GM12878 (cell line): ENCODE measurements at regions not wholly inside any gene's neighbourhood (a gene's known extent, or its start where the extent isn't known, plus 50 kb on each side); places are given as distances from the start of the nearest gene placed in this dataset.

Experiments
- ATAC-seq: fragments of 200-7000 bp; cut with Tn5 transposase; 3 replicates; pipeline ENCODE4 v1.9.1; 2020; ENCODE audit warnings: mild to moderate bottlenecking, moderate library complexity
- BruUV-seq: library from RNA; stranded (reverse); fragments of 400-500 nt; replicated peaks from 2 replicates; lab custom pipeline; 2021; lab: Mats Ljungman, UMichigan
- CTCF ChIA-PET: fragments of 300-600 bp; sonication (Branson Sonifier 250); formaldehyde crosslinking; extraction: SDS; loops from one replicate; lab custom pipeline; 2021; ENCODE audit warnings: inconsistent platforms; lab: Yijun Ruan, JAX
- POLR2A ChIA-PET: fragments of 350-600 bp; formaldehyde crosslinking; extraction: SDS; loops from one replicate; lab custom pipeline; 2021; ENCODE audit warnings: inconsistent platforms; lab: Charles Lee
- RAD21 ChIA-PET: fragments of 300-600 bp; sonication (Branson Sonifier 250); formaldehyde crosslinking; loops from one replicate; lab custom pipeline; 2023; ENCODE audit warnings: antibody characterized with exemption; ENCODE audit not compliant: unreplicated experiment; lab: Charles Lee
- SMC1A ChIA-PET: fragments of 300-600 bp; sonication (Branson Sonifier 250); formaldehyde crosslinking; loops from one replicate; lab custom pipeline; 2023; ENCODE audit not compliant: unreplicated experiment, uncharacterized antibody; lab: Charles Lee
- DNase-seq: peaks from one replicate; pipeline ENCODE4 v3.0.0-alpha.2; 2011; ENCODE audit warnings: low read depth, low spot score
- FAIRE-seq: peaks from 3 replicates; lab custom pipeline; 2011; peaks lifted over from hg19 to GRCh38; lab: Jason Lieb, UNC
- H2AFZ ChIP-seq: 2 replicates; pipeline ENCODE4 v1.6.0; 2011; ENCODE audit warnings: low read depth, low read length, control low read depth; ENCODE audit not compliant: control insufficient read depth
- H3K27ac ChIP-seq: 2 replicates; pipeline ENCODE4 v1.5.1; 2011; ENCODE audit warnings: control low read depth; ENCODE audit not compliant: control insufficient read depth, insufficient read depth
- H3K27me3 ChIP-seq, 2 experiments: replicated peaks in 1 of 2; 2 replicates each; pipeline versions ENCODE4 v1.6.0 to v1.6.1; 2011; ENCODE audit warnings: low read length in 1 of 2; ENCODE audit not compliant: control insufficient read depth in 2 of 2, insufficient read depth in 2 of 2
- H3K36me3 ChIP-seq, 2 experiments: 2 replicates each; pipeline ENCODE4 v1.5.1; 2011; ENCODE audit warnings: low read length in 1 of 2; ENCODE audit not compliant: control insufficient read depth in 2 of 2, insufficient read depth in 2 of 2
- H3K4me1 ChIP-seq: 2 replicates; pipeline ENCODE4 v1.6.1; 2011; ENCODE audit warnings: mild to moderate bottlenecking, low read length, moderate library complexity, mixed read lengths; ENCODE audit not compliant: control insufficient read depth, insufficient read depth
- H3K4me2 ChIP-seq: 2 replicates; pipeline ENCODE4 v1.6.0; 2011; ENCODE audit warnings: control low read depth; ENCODE audit not compliant: control insufficient read depth, insufficient read depth
- H3K4me3 ChIP-seq: fragments of 200-600 bp; sonication (generic); 2 replicates; pipeline ENCODE4 v1.5.1; 2016
- H3K79me2 ChIP-seq: 2 replicates; pipeline ENCODE4 v1.6.0; 2011; ENCODE audit warnings: low read length; ENCODE audit not compliant: control insufficient read depth, insufficient read depth
- H3K9ac ChIP-seq: 2 replicates; pipeline ENCODE4 v1.8.0; 2011; ENCODE audit warnings: low read length, control low read depth, mixed read lengths; ENCODE audit not compliant: control insufficient read depth, insufficient read depth
- H3K9me3 ChIP-seq: replicated peaks from 3 replicates; pipeline ENCODE4 v1.5.1; 2011; ENCODE audit warnings: mild to moderate bottlenecking, low read length; ENCODE audit not compliant: control insufficient read depth, insufficient read depth
- H4K20me1 ChIP-seq: 2 replicates; pipeline ENCODE4 v1.6.0; 2011; ENCODE audit not compliant: control insufficient read depth, insufficient read depth
- GABPA ChIP-seq: IDR thresholded peaks from 2 replicates; pipeline ENCODE4 v1.6.1; 2014; ENCODE audit warnings: antibody characterized with exemption, low read depth, mild to moderate bottlenecking, inconsistent platforms
- IKZF2 ChIP-seq, 2 experiments: fragments of 450-650 bp; IDR thresholded peaks; 2 replicates each; pipeline ENCODE4 v1.6.1; 2017; ENCODE audit warnings: mild to moderate bottlenecking in 2 of 2, moderate library complexity in 2 of 2
- JUNB ChIP-seq: IDR thresholded peaks from 2 replicates; pipeline ENCODE4 v1.6.1; 2016; ENCODE audit warnings: antibody characterized with exemption, mild to moderate bottlenecking
- RAD51 ChIP-seq: fragments of 450-650 bp; IDR thresholded peaks from 2 replicates; pipeline ENCODE4 v1.6.1; 2016; ENCODE audit warnings: moderate library complexity, mild to moderate bottlenecking, inconsistent platforms
- SKIL ChIP-seq: fragments of 450-650 bp; IDR thresholded peaks from 2 replicates; pipeline ENCODE4 v1.6.1; 2017; ENCODE audit warnings: mild to moderate bottlenecking, low read depth, inconsistent platforms; ENCODE audit not compliant: poor library complexity, severe bottlenecking
- STAT3 ChIP-seq: IDR thresholded peaks from 2 replicates; pipeline ENCODE4 v1.6.1; 2011; ENCODE audit warnings: low read depth, low read length, improper control_type of control experiment
- TCF12 ChIP-seq: IDR thresholded peaks from 2 replicates; pipeline ENCODE4 v1.6.1; 2011; ENCODE audit warnings: low read depth, mild to moderate bottlenecking, low read length
- WRNIP1 ChIP-seq: IDR thresholded peaks from 2 replicates; pipeline ENCODE4 v1.6.1; 2011; ENCODE audit warnings: low read depth, low read length, improper control_type of control experiment, borderline replicate concordance
- ZNF207 ChIP-seq: fragments of 450-650 bp; IDR thresholded peaks from 2 replicates; pipeline ENCODE4 v1.6.1; 2014; ENCODE audit warnings: antibody characterized with exemption, mild to moderate bottlenecking, borderline replicate concordance
- ZNF274 ChIP-seq: IDR thresholded peaks from one replicate; pipeline ENCODE4 v1.8.0; 2011; ENCODE audit not compliant: insufficient read length, insufficient read depth
- WGBS: methylation state at CpG from one replicate; pipeline ENCODE4 v1.1.6; 2016; ENCODE audit warnings: low lambda C conversion rate; ENCODE audit not compliant: insufficient replicate concordance, insufficient coverage; ENCODE audit errors: missing lambda C conversion rate; 5-methylcytosine and 5-hydroxymethylcytosine counted together
- in situ Hi-C: fragments of 300-500 bp; cut with MboI; formaldehyde crosslinking; loops from 9 replicates; pipeline ENCODE4 v1.14.3; 2018; ENCODE audit warnings: mixed read lengths
- intact Hi-C: fragments of 100-400 bp; cut with micrococcal nuclease; formaldehyde crosslinking; loops from one replicate; pipeline ENCODE4 v1.14.2; 2022; ENCODE audit not compliant: unreplicated experiment
- TF ChIP-seq, protein P1 (sequence below): fragments of 450-650 bp; IDR thresholded peaks from 2 replicates; pipeline ENCODE4 v1.6.1; 2018; ENCODE audit warnings: mild to moderate bottlenecking, low read depth, moderate library complexity; ENCODE audit not compliant: partially characterized antibody

GRCh38 chr1:229080361-229080760 lies 190.6 kb upstream of the RAB4A start:
- no peak for TF ChIP-seq RAD51
- TF ChIP-seq TCF12 = no peak
- TF ChIP-seq SKIL = no peak
- TF ChIP-seq ZNF274 = no peak
- no peak for TF ChIP-seq GABPA
- TF ChIP-seq IKZF2 (IDR thresholded peaks at IDR 0.05) = no peak
- TF ChIP-seq, protein P1, sequence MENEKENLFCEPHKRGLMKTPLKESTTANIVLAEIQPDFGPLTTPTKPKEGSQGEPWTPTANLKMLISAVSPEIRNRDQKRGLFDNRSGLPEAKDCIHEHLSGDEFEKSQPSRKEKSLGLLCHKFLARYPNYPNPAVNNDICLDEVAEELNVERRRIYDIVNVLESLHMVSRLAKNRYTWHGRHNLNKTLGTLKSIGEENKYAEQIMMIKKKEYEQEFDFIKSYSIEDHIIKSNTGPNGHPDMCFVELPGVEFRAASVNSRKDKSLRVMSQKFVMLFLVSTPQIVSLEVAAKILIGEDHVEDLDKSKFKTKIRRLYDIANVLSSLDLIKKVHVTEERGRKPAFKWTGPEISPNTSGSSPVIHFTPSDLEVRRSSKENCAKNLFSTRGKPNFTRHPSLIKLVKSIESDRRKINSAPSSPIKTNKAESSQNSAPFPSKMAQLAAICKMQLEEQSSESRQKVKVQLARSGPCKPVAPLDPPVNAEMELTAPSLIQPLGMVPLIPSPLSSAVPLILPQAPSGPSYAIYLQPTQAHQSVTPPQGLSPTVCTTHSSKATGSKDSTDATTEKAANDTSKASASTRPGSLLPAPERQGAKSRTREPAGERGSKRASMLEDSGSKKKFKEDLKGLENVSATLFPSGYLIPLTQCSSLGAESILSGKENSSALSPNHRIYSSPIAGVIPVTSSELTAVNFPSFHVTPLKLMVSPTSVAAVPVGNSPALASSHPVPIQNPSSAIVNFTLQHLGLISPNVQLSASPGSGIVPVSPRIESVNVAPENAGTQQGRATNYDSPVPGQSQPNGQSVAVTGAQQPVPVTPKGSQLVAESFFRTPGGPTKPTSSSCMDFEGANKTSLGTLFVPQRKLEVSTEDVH = no peak
- TF ChIP-seq STAT3 = no peak
- no peak for TF ChIP-seq JUNB
- TF ChIP-seq WRNIP1 = no peak
- no peak for TF ChIP-seq ZNF207
- BruUV-seq = no TSS peak

More at GRCh38 chr1:229080361-229080760, 190.6 kb upstream of the RAB4A start:
- POLR2A ChIA-PET = no interaction called here
- intact Hi-C loops = no loop called here
- FAIRE-seq (no peak), ATAC-seq (no peak), DNase-seq (no peak)
- no peaks in the 10 kb centered on the region for H3K36me3 ChIP-seq
- CTCF ChIA-PET = no interaction called here
- H3K4me1 ChIP-seq = no peaks in the 10 kb centered on the region
- RAD21 ChIA-PET = no interaction called here
- no peaks in the 10 kb centered on the region; the same call in 2 of the 3 replicates for H3K9me3 ChIP-seq
- peaks cover 0 to 1% of the 10 kb centered on the region in 2 experiments; a peak in 2 of 4 replicates for H3K27me3 ChIP-seq
- no peak overlapping the region for H3K4me2 ChIP-seq
- 25% methylated on average over 2 of the region's 2 CpGs for WGBS
- no peak overlapping the region for H2AFZ ChIP-seq
- SMC1A ChIA-PET = no interaction called here
- no peak overlapping the region for H3K9ac ChIP-seq
- no peak overlapping the region for H3K4me3 ChIP-seq
- H4K20me1 ChIP-seq = no peaks in the 10 kb centered on the region
- H3K27ac ChIP-seq = no peak overlapping the region
- in situ Hi-C loops = no loop called here
- H3K79me2 ChIP-seq = no peaks in the 10 kb centered on the region
